HG03439 (cell line): ENCODE measurements at regions not wholly inside any gene's neighbourhood (a gene's known extent, or its start where the extent isn't known, plus 50 kb on each side); places are given as distances from the start of the nearest gene placed in this dataset.

ENCODE experiments used
- ATAC-seq: cut with Tn5 transposase; IDR thresholded peaks from one replicate; pipeline ENCODE4 v1.9.1; 2021; ENCODE audit warnings: mild to moderate bottlenecking, moderate library complexity; ENCODE audit not compliant: unreplicated experiment

GRCh38 chr7:41114691-41115090 is 588.2 kb downstream of the INHBA start:
- ATAC-seq, result no peak

GRCh38 chr7:41114131-41114530 is 588.8 kb downstream of the INHBA start:
- no peak for ATAC-seq

GRCh38 chr7:41113719-41114118 is 589.2 kb downstream of the INHBA start:
- ATAC-seq, result no peak

- ATAC-seq, result no peak
These were observed 592.7 kb downstream of the INHBA start for GRCh38 chr7:41110186-41110585.

- ATAC-seq, result no peak
These were observed 594.1 kb downstream of the INHBA start for GRCh38 chr7:41108821-41109220.

- no peak for ATAC-seq
These were observed 594.9 kb downstream of the INHBA start for GRCh38 chr7:41107938-41108448.

- no peak for ATAC-seq
These were observed 595.5 kb downstream of the INHBA start for GRCh38 chr7:41107330-41107937.

GRCh38 chr7:41104631-41105030 is 598.3 kb downstream of the INHBA start:
- no peak for ATAC-seq

- no peak for ATAC-seq
These were observed 599.6 kb downstream of the INHBA start for GRCh38 chr7:41103331-41103730.

- no peak for ATAC-seq
These were observed 604.0 kb downstream of the INHBA start for GRCh38 chr7:41098846-41099245.

- no peak for ATAC-seq
These were observed 604.5 kb downstream of the INHBA start for GRCh38 chr7:41098402-41098801.

GRCh38 chr7:41097501-41097900 is 605.4 kb downstream of the INHBA start:
- no peak for ATAC-seq

- no peak for ATAC-seq
These were observed 606.0 kb downstream of the INHBA start for GRCh38 chr7:41096917-41097316.

GRCh38 chr7:41093141-41093540 is 609.7 kb downstream of the INHBA start:
- no peak for ATAC-seq

- ATAC-seq, result no peak
These were observed 617.6 kb downstream of the INHBA start for GRCh38 chr7:41085244-41085643.

GRCh38 chr7:41084381-41084780 is 618.5 kb downstream of the INHBA start:
- no peak for ATAC-seq

GRCh38 chr7:41069635-41070034 is 633.3 kb downstream of the INHBA start:
- ATAC-seq, result no peak

GRCh38 chr7:41067576-41067975 is 635.3 kb downstream of the INHBA start:
- ATAC-seq, result no peak

- no peak for ATAC-seq
These were observed 637.2 kb downstream of the INHBA start for GRCh38 chr7:41065663-41066062.

- no peak for ATAC-seq
These were observed 639.8 kb downstream of the INHBA start for GRCh38 chr7:41063116-41063515.

- no peak for ATAC-seq
These were observed 642.1 kb downstream of the INHBA start for GRCh38 chr7:41060796-41061195.

GRCh38 chr7:41059796-41060195 is 643.1 kb downstream of the INHBA start:
- ATAC-seq, result no peak
